SK-N-MC (cell line): ENCODE measurements at regions not wholly inside any gene's neighbourhood (a gene's known extent, or its start where the extent isn't known, plus 50 kb on each side); places are given as distances from the start of the nearest gene placed in this dataset.

ENCODE experiments used
- EZH2 ChIP-seq: fragments of 200-600 bp; sonication (generic); IDR thresholded peaks from one replicate; pipeline ENCODE4 v1.6.1; 2017; ENCODE audit warnings: antibody characterized with exemption
- POLR2AphosphoS5 ChIP-seq: IDR thresholded peaks from 2 replicates; pipeline ENCODE4 v1.6.1; 2012; ENCODE audit warnings: mild to moderate bottlenecking, low read depth, low read length, borderline replicate concordance

DNA sequence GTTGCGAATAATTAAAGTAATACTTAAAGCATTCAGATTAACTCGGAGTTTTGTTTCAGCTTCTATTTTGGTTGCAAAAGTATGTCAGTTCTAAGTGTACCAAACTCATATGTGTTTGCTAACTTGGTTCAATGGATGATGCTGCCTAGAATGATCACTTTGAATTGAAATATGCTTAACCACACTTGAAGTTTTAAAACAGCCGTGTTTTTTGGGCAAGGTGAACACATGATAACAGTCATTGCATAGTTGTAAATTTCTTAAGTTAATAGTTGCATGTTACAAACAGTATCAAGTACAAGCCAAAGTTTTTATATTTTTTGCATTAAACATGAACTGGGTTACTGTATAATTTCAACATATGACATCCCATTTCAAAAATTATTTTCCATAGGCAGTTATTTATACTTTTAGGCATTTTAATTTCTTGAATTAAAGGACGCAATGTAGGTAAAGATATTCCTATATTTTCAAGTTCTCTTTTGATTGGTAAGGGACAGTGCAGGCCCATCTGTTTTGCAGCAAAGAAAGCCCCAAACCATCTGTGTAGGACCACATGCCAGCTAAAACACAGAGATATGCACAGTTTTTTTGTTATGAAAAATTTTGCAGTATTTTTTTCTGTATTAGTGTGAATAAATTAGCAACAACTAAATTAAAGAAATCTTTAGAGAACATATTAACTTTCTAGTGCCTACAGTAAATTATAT lies 575.5 kb downstream of the PRKD1 start:
- no peak for TF ChIP-seq POLR2AphosphoS5
- TF ChIP-seq EZH2: no peak
